Vagina (tissue), 2 donors: ENCODE measurements at regions not wholly inside any gene's neighbourhood (a gene's known extent, or its start where the extent isn't known, plus 50 kb on each side); places are given as distances from the start of the nearest gene placed in this dataset.

ENCODE experiments used
- DNase-seq, 2 donors: peaks; one replicate each; pipeline ENCODE4 v3.0.0-alpha.2; 2017; ENCODE audit errors: extremely low spot score in 2 of 2
- H3K27ac ChIP-seq: fragments of 200-600 bp; sonication (generic); one replicate; pipeline ENCODE4 v1.5.1; 2019
- H3K27me3 ChIP-seq: fragments of 200-600 bp; sonication (generic); one replicate; pipeline ENCODE4 v1.5.1; 2019
- H3K36me3 ChIP-seq, 2 donors: fragments of 200-600 bp; sonication (generic); one replicate each; pipeline ENCODE4 v1.5.1; 2017 to 2019
- H3K4me1 ChIP-seq: fragments of 200-600 bp; sonication (generic); one replicate; pipeline ENCODE4 v1.5.1; 2019
- H3K4me3 ChIP-seq, 2 donors: fragments of 200-600 bp; sonication (generic); 1 replicate in 1 of 2; 2 replicates in 1 of 2; pipeline ENCODE4 v1.5.1; 2016 to 2019
- H3K9me3 ChIP-seq: fragments of 200-600 bp; sonication (generic); one replicate; pipeline ENCODE4 v1.5.1; 2019
- POLR2A ChIP-seq, 2 donors: fragments of 450-650 bp; IDR thresholded peaks; one replicate each; pipeline ENCODE4 v1.6.1; 2017; ENCODE audit warnings: antibody characterized with exemption in 2 of 2, mild to moderate bottlenecking in 2 of 2, moderate library complexity in 2 of 2
- POLR2AphosphoS5 ChIP-seq, 2 donors: sonication (generic); formaldehyde crosslinking; IDR thresholded peaks; one replicate each; pipeline ENCODE4 v1.9.0; 2017; ENCODE audit warnings: antibody characterized with exemption in 2 of 2, mild to moderate bottlenecking in 2 of 2, low read depth in 1 of 2; ENCODE audit not compliant: insufficient read depth in 1 of 2
- intact Hi-C: fragments of 100-400 bp; cut with DNase I; formaldehyde crosslinking; loops from one replicate; pipeline ENCODE4 v1.15.1; 2023
- TF ChIP-seq, protein P1 (sequence below), 3 experiments: fragments of 450-650 bp in 2 of 3; fragments of 200-600 bp in 1 of 3; sonication (generic) in 1 of 3; IDR thresholded peaks; one replicate each; pipeline ENCODE4 v1.5.1; 2017 to 2019; ENCODE audit warnings: antibody characterized with exemption in 3 of 3, mild to moderate bottlenecking in 2 of 3, moderate library complexity in 2 of 3

DNA sequence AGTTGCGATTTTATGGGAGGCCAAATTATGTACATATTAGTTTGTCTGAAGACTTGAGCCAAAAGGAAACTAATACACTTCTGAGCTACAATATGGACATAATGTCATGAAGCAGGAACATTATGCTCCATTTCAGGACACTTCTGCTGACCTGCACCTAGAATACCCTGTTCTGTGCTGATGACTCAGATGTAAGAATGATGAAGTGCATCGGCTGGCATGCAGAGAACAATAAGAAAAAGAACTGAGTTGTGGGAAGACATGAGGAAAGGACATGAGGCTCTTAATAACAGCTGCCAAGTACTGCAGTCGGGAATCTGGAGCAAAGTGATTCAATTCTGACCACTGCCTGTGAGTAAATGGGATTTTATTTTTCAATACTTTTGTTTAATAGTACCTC, 192.9 kb upstream of the VSTM2A start:
- TF ChIP-seq POLR2A (IDR thresholded peaks at IDR 0.05) (no peak), POLR2AphosphoS5 (IDR thresholded peaks at IDR 0.05; ENCODE audit: insufficient read depth in 1 of 2, low read depth in 1 of 2) (no peak)
- TF ChIP-seq, protein P1, sequence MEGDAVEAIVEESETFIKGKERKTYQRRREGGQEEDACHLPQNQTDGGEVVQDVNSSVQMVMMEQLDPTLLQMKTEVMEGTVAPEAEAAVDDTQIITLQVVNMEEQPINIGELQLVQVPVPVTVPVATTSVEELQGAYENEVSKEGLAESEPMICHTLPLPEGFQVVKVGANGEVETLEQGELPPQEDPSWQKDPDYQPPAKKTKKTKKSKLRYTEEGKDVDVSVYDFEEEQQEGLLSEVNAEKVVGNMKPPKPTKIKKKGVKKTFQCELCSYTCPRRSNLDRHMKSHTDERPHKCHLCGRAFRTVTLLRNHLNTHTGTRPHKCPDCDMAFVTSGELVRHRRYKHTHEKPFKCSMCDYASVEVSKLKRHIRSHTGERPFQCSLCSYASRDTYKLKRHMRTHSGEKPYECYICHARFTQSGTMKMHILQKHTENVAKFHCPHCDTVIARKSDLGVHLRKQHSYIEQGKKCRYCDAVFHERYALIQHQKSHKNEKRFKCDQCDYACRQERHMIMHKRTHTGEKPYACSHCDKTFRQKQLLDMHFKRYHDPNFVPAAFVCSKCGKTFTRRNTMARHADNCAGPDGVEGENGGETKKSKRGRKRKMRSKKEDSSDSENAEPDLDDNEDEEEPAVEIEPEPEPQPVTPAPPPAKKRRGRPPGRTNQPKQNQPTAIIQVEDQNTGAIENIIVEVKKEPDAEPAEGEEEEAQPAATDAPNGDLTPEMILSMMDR (IDR thresholded peaks at IDR 0.05) = no peak
- intact Hi-C loops = no loop called here

DNA sequence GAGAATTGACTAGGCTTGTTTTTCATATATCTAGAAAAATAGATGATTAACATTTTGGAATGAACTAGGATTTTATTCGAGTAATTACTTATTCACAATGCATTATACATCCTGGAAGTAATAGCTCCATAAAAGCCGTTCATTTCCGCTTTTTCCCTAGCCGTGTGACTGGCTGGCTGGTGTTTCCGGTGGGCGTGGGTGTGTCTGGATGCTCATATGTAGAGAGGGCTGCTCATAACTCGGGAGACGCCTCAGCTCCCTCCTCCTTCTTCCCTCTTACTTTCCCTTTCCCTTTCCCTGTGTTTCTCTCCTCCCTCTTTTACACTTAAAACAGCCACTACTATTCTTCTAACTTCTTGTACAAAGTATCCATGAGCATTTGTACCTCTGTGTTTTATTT, 187.7 kb upstream of the VSTM2A start:
- intact Hi-C loops = no loop called here
- Histone ChIP-seq H3K4me3 (no peak overlapping the region), H3K9me3 (no peaks in the 10 kb centered on the region), H3K27me3 (no peaks in the 10 kb centered on the region), H3K27ac (no peak overlapping the region), H3K36me3 (no peaks in the 10 kb centered on the region), H3K4me1 (no peaks in the 10 kb centered on the region)
- TF ChIP-seq POLR2A (IDR thresholded peaks at IDR 0.05) (no peak), POLR2AphosphoS5 (IDR thresholded peaks at IDR 0.05; ENCODE audit: insufficient read depth in 1 of 2, low read depth in 1 of 2) (no peak)
- TF ChIP-seq, protein P1 (IDR thresholded peaks at IDR 0.05) = no peak
- DNase-seq = no peak

More for the DNA sequence above, 192.9 kb upstream of the VSTM2A start:
- Histone ChIP-seq H3K27me3 (no peaks in the 10 kb centered on the region), H3K27ac (no peak overlapping the region), H3K36me3 (no peaks in the 10 kb centered on the region), H3K4me3 (no peak overlapping the region), H3K9me3 (no peaks in the 10 kb centered on the region), H3K4me1 (no peaks in the 10 kb centered on the region)
- DNase-seq = no peak

DNA sequence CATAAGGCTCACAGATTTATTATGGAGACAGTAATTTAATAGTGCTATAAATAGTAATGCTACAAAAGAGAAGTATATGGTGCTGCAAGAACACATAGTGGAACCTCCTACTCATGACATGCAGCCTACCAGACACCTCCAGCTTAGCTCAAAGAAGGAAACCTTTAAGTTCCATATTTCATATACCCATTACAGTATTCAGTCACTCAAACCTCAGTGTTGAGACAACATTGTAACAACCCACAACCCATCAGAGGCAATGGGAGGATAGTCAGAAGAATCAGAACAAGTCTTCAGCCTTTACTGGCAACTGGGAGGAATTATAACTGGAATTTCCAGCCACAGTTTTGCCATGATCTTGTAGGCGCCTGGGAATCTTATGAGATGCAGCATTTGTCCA, 186.3 kb upstream of the VSTM2A start:
- Histone ChIP-seq H3K4me1 (no peaks in the 10 kb centered on the region), H3K9me3 (no peaks in the 10 kb centered on the region), H3K36me3 (no peaks in the 10 kb centered on the region), H3K27ac (no peak overlapping the region), H3K4me3 (no peak overlapping the region), H3K27me3 (no peaks in the 10 kb centered on the region)
- no peak for DNase-seq
- TF ChIP-seq POLR2AphosphoS5 (IDR thresholded peaks at IDR 0.05; ENCODE audit: insufficient read depth in 1 of 2, low read depth in 1 of 2) (no peak), POLR2A (IDR thresholded peaks at IDR 0.05) (no peak)
- TF ChIP-seq, protein P1 (IDR thresholded peaks at IDR 0.05) = no peak
- intact Hi-C loops = no loop called here

DNA sequence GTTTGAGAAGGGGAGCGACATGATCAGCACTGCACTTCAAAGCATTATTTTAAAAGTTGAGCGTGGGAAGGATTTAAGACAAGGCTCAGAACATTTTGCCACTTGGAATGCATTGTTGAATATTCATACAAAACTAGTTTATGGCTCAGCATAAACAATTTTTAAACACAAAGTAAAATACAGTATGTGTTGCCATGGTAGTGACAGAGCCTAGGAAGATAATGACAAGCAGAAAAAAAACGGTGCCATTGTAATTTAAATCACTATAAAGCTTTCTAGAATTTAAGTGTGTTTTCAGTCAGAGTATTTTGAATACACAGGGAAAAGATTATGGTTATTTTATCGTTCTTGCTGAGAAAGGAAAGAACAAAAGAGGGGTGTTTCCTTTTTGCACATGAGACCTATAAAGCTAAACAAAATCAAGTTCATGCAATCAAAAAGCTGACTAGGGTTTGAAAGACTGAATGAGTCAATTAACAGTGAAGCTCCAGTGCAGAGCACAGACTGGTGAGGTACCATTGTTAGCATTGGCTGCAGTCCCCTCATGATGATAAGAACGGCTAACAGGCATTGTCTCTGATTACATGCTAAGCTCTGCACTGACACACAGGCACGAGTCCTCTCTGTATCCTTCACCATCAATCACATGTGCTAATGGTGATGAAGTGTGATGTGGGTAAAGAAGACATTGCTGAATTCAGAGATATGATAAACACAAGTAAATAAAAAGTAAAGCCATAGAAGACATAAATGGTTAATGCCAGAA, 181.9 kb upstream of the VSTM2A start:
- H3K4me1 ChIP-seq = no peaks in the 10 kb centered on the region
- intact Hi-C loops = no loop called here
- DNase-seq = no peak
- no peaks in the 10 kb centered on the region for H3K27me3 ChIP-seq
- no peaks in the 10 kb centered on the region for H3K9me3 ChIP-seq
- no peak overlapping the region for H3K27ac ChIP-seq
- no peaks in the 10 kb centered on the region for H3K36me3 ChIP-seq
- no peak for TF ChIP-seq POLR2AphosphoS5 (IDR thresholded peaks at IDR 0.05; ENCODE audit: insufficient read depth in 1 of 2, low read depth in 1 of 2)
- TF ChIP-seq POLR2A (IDR thresholded peaks at IDR 0.05) = no peak
- TF ChIP-seq, protein P1 (IDR thresholded peaks at IDR 0.05) = no peak
- no peak overlapping the region for H3K4me3 ChIP-seq

DNA sequence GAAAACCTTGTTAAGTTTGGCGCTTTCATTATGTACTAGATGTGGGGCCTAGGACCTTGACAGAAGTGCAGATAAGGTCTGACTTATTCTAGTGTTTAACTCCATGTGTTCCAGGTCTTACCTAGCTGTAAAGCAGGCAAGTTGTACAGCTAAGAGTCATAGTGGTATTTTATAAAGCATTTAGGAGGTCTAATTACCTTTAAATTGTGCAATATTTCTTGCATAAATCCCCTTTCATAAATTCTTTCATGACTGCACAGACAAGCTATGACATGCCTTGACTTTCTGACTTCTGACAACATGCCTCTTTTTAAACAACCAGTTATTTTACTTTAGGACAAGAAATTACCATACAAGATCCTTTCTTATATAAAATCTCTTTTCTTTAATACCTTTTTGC, 151.6 kb upstream of the VSTM2A start:
- Histone ChIP-seq H3K4me3 (no peak overlapping the region), H3K9me3 (no peaks in the 10 kb centered on the region), H3K27ac (no peak overlapping the region), H3K27me3 (no peaks in the 10 kb centered on the region), H3K36me3 (no peaks in the 10 kb centered on the region), H3K4me1 (no peaks in the 10 kb centered on the region)
- no peak for DNase-seq
- intact Hi-C loops = no loop called here
- TF ChIP-seq POLR2A (IDR thresholded peaks at IDR 0.05) (no peak), POLR2AphosphoS5 (IDR thresholded peaks at IDR 0.05; ENCODE audit: insufficient read depth in 1 of 2, low read depth in 1 of 2) (no peak)
- TF ChIP-seq, protein P1 (IDR thresholded peaks at IDR 0.05) = no peak
